CD4-positive, alpha-beta T cell treated with Interferon gamma for 1 hour (primary cell): ENCODE measurements at regions not wholly inside any gene's neighbourhood (a gene's known extent, or its start where the extent isn't known, plus 50 kb on each side); places are given as distances from the start of the nearest gene placed in this dataset.

Experiments used
- DNase-seq: peaks from one replicate; pipeline ENCODE4 v3.0.0-alpha.2; 2020

DNA sequence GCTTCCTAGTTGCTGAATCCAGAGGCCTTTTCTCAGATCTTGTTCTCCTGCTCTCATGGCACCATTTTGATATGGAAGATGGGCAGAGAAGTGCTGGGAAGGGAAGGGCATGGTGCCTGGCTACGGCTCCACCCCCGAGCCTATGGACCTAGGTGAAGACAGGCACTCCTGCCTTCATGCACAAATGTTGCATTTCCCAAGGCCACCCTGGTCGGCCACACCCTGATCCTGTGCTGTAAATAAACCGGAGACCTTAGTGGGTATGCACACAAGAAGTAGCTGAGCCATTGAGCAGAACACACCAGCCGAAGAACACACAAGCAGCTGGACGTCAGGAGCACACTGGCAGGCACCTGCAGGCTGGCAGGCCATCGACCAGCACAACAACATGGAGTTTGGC, 261.6 kb downstream of the SHQ1 start:
- DNase-seq, result no peak

GRCh38 chr3:72585966-72586365, 262.3 kb downstream of the SHQ1 start:
- DNase-seq, result no peak

DNA sequence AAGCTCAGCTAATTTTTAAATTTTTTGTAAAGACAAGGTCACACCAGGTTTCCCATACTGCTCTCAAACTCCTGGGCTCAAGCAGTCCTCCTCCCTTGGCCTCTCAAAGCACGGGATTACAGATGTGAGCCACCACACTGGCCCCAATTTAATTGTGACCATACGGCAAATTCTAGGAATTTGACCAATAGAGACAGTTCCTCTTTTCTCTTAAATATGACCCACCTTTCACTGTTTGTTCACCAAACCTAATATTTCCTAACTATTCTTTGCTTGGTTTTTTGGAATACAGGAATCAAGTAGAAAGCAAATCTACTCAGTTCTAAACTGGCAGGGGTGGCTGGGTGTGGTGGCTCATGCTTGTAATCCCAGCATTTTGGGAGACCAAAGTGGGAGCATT, 264.0 kb downstream of the SHQ1 start:
- no peak for DNase-seq

- DNase-seq, result no peak
Observed at GRCh38 chr3:72582963-72583362, 265.3 kb downstream of the SHQ1 start.

GRCh38 chr3:72582211-72582878, 265.9 kb downstream of the SHQ1 start:
- no peak for DNase-seq

- no peak for DNase-seq
Observed at GRCh38 chr3:72580900-72581299, 267.3 kb downstream of the SHQ1 start.

GRCh38 chr3:72580246-72580756, 267.9 kb downstream of the SHQ1 start:
- DNase-seq, result no peak

GRCh38 chr3:72579581-72580245, 268.5 kb downstream of the SHQ1 start:
- DNase-seq, result no peak

DNA sequence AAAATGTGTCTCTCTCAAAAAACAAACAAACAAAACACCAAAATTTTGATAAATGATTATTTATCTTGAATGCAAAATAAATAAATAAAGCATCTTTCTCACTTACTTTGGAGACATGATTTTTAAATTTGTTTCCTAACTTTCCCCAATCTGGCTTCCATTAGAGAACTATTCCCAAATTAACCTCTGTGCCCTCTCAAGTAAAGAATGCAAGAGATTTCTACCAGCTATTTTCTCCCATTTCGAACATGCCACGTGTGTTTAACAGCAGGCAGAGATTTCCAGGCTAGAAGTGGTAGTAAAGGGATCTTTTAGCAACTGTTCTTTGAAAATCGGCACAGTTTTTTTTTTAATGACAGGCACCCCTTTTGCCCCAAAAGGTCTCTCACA, 269.1 kb downstream of the SHQ1 start:
- DNase-seq, result no peak

- no peak for DNase-seq
Observed at GRCh38 chr3:72577190-72577589, 271.1 kb downstream of the SHQ1 start.

GRCh38 chr3:72576563-72576962, 271.7 kb downstream of the SHQ1 start:
- DNase-seq, result no peak

GRCh38 chr3:72574144-72574543, 274.1 kb downstream of the SHQ1 start:
- DNase-seq, result no peak

DNA sequence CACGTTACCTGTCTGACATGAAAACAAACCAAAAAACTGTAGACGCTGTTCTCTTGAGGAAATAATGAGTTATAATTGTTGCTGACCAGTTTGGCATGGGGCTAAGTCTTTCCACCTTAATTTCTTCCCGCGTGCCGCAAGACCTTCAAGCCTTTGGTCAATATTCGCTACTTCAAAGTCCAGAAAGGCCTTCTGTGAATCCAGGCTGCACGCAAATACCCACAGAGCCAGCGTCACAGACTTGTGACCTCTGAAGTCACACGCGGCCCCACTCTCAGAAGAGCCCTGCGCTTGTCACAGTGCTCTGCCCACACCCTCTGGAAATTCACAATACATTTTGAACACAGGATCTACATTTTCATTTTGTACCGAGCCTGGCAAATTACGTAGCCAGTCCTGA, 275.2 kb downstream of the SHQ1 start:
- DNase-seq, result no peak

DNA sequence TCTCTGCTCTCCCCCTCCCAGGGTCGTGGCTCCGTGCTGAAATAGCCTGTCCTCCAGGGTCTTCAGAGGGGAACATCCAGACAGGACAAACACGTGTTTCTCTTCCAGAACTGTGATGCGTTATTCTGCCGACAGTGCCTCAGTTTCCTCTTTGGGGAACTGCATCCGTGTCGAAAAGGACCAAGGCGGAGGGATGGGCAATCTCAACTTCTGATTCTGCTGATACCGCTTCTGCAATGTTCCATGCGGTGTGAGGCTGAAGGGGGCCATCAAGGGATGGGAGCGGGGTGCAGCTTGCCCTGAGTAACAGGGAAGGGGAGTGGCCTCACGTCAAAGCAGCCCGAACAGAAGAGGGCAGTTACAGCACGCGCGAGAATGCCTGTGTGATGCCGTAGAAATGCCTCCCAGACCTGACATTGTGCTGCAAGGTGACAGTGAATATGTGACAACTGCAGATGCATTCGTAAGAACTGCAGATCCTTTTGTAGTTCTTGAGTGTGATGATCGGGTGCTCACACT, 275.7 kb downstream of the SHQ1 start:
- DNase-seq, result no peak

DNA sequence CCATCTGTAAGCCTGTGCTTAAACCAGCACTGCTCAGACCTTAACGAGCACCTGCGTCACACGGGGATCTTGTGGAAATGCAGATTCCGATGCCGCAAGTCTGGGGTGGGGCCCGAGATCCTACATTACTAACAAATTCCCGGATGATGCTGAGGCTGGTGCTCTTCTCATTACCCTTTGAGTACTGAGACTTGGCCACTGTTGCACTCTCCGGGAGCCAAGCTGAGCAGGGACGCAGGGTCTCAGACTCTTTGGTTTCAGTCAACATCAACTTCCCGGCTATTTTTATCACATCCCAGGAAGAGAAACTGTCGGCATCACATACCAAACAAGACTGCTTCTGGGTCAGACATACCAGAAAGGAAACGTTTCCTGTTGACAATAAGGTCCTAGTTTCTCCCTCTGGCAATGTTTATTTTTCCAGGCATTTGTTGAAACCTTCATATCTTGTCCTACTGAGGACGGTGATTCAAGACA, 276.6 kb downstream of the SHQ1 start:
- no peak for DNase-seq

DNA sequence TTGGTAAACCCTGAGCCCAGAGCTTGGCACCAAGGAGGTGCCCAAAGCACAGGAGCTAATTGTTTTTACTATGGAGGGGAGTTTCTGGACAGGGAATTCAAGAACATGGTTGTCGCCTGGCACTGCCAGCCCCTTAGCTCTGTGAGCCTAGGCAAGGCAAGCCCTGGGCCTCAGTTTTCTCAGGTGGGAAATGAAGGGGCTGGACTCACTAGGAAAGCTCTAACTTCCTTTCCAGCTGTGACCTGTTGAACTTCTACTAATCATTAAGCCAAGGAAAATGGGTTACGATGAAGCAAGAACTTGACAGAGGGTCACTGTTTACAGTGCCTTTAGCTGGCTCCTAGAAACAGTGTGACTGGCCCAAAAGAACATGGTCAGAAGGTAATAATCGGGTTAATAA, 277.2 kb downstream of the SHQ1 start:
- no peak for DNase-seq

DNA sequence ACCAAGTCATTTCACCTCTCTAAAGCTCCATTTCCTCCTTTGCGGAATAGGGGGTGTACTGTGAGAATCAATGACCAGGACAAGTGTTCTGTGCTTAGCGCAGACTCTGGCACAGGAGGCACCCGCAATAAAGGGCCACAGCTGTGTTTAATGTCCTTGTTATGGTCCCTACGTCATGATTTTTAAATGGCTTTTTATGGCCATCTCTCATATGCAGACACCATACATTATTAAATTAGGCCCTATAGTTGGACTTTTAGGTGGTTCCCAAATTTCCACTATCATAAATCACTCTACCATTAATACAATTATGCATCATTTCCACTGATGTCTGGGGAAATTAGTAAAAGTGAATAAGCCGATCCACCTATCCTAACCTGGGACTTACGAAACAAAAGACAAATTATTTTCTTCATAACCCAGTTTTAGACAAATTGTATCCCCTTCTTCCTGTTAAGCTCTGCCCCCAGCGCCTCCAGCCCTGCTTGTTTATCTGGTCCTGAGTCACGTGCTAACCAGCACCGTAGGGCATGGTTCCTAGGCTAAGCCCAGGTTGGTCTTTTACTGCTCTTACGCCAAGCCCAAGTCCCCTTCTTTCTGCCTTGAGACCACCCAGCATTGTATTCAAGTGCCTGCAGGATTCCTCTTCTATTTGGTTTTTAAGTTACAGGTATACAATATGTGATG, 278.3 kb downstream of the SHQ1 start:
- no peak for DNase-seq

DNA sequence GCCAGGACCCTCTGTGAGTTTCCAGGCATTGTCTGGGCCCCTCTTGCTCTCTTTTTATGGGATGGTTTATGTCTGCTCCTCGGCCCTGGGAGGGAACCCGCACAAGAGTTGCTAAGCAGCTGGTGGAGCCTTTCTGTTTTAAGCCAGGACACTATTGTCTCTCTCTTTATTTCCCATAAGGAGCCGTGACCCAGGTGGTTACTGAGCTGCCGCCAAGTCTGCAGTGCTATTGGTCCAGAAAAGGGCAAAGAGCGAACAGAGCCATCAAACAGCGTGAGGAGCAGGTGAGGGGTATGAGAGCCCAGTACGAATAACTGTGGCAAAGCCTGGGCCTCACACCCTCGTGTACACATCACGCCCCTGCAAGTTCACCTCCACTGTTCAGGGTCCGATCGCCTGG, 280.2 kb downstream of the SHQ1 start:
- no peak for DNase-seq

DNA sequence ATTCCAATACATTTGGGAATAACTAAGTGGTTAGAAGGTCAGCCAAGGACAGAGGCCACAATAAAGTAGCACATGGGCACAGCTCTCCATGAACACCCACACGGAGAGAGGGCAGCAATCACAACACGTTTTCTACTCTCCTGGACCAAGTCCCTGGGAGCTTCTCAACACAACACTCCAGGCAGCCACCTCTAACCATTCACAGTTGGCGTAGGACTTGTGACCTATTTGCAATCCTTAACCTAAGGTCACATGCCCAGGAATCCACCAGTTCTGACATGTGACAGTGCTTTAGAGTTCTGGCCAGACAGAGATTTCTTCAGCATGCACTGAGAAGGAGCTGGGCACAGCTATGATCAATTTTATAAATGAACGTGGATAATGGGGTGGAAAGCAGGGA, 280.8 kb downstream of the SHQ1 start:
- DNase-seq, result no peak

DNA sequence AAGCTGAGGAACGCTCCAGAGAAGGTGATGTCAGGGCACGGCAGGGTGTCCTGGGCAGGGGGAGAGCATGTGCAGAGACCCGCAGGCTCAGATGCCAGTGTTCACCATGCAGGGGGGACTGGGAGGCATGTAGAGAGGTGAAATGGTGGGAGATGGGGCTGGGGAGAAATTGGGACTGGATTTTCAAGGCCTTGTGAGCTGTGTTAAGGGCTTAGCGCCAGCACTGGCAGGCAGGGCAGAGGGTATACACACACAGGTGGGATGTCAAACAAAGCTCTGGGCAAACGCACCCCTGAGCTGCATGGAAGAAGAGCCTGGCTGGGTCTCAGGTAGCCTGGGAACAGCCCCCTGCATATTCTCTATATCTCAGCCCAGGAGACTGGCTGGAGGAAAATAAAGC, 282.7 kb downstream of the SHQ1 start:
- no peak for DNase-seq

DNA sequence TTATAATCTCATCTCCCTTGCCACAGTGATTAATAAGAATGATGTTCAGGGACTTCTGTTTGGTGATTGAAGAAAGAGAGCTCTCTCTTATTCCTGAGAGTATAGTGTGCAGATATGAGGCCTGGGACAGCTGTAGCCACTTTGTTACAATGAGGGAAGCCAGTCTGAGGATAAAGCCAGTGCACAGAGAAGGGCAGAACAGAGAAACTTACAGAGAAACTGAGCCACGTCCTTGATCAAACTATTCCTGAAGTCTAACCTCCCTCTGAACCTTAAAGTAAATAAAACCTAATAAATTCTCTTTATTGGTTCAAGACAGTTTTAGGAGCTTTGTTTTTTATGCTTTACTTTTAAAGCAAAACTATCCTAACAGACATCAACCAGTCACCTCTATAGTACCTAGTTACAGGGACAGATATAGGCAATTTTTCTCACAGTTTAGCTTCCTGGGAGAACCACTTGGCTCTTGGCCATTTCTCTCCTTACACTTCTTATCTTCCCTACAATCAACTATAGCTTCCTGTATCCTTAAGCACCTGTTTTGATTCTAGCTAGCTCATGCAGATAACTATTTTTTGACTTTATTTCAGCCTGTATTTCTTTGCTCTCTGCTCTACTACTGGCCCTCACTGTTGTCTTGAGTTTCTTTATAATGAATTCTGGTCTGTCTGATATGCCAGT, 284.4 kb downstream of the SHQ1 start:
- no peak for DNase-seq

- DNase-seq, result no peak
Observed at GRCh38 chr3:72560846-72561675, 287.2 kb downstream of the SHQ1 start.
